ENCODE measurements at regions not wholly inside any gene's neighbourhood (a gene's known extent, or its start where the extent isn't known, plus 50 kb on each side); places are given as distances from the start of the nearest gene placed in this dataset.

GRCh38 chr12:115259968-115260747 is 576.2 kb upstream of the TBX3 start:
- TF ChIP-seq YY1 (IDR thresholded peaks at IDR 0.05; ENCODE audit: insufficient read depth, insufficient read length) (no peak), SUZ12 (IDR thresholded peaks at IDR 0.05; ENCODE audit: extremely low read depth, insufficient read depth, insufficient read length) (no peak)

Data from NT2/D1 (cell line).